PFSK-1 (cell line): ENCODE measurements at regions not wholly inside any gene's neighbourhood (a gene's known extent, or its start where the extent isn't known, plus 50 kb on each side); places are given as distances from the start of the nearest gene placed in this dataset.

Experiments
- POLR2AphosphoS5 ChIP-seq: IDR thresholded peaks from 2 replicates; pipeline ENCODE4 v1.6.1; 2012; ENCODE audit warnings: low read depth, mild to moderate bottlenecking, control low read depth, low read length, moderate library complexity
- TAF1 ChIP-seq: IDR thresholded peaks from 2 replicates; pipeline ENCODE4 v1.6.1; 2012; ENCODE audit warnings: low read length, control low read depth, borderline replicate concordance; ENCODE audit not compliant: insufficient read depth
- TF ChIP-seq, protein P1 (sequence below), 2 experiments: IDR thresholded peaks; 2 replicates each; pipeline versions ENCODE4 v1.6.1 to v1.8.0; 2011 to 2012; ENCODE audit warnings: low read depth in 2 of 2, low read length in 2 of 2, control low read depth in 1 of 2, inconsistent platforms in 1 of 2, mild to moderate bottlenecking in 1 of 2, moderate library complexity in 1 of 2; ENCODE audit not compliant: insufficient read depth in 1 of 2

GRCh38 chr13:103540382-103540765 lies 474.2 kb upstream of the SLC10A2 start:
- TF ChIP-seq POLR2AphosphoS5 (no peak), TAF1 (no peak)
- TF ChIP-seq, protein P1, sequence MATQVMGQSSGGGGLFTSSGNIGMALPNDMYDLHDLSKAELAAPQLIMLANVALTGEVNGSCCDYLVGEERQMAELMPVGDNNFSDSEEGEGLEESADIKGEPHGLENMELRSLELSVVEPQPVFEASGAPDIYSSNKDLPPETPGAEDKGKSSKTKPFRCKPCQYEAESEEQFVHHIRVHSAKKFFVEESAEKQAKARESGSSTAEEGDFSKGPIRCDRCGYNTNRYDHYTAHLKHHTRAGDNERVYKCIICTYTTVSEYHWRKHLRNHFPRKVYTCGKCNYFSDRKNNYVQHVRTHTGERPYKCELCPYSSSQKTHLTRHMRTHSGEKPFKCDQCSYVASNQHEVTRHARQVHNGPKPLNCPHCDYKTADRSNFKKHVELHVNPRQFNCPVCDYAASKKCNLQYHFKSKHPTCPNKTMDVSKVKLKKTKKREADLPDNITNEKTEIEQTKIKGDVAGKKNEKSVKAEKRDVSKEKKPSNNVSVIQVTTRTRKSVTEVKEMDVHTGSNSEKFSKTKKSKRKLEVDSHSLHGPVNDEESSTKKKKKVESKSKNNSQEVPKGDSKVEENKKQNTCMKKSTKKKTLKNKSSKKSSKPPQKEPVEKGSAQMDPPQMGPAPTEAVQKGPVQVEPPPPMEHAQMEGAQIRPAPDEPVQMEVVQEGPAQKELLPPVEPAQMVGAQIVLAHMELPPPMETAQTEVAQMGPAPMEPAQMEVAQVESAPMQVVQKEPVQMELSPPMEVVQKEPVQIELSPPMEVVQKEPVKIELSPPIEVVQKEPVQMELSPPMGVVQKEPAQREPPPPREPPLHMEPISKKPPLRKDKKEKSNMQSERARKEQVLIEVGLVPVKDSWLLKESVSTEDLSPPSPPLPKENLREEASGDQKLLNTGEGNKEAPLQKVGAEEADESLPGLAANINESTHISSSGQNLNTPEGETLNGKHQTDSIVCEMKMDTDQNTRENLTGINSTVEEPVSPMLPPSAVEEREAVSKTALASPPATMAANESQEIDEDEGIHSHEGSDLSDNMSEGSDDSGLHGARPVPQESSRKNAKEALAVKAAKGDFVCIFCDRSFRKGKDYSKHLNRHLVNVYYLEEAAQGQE (IDR thresholded peaks at IDR 0.05; ENCODE audit: insufficient read depth in 1 of 2, low read depth in 2 of 2, low read length in 2 of 2) = no peak
